ENCODE measurements at regions not wholly inside any gene's neighbourhood (a gene's known extent, or its start where the extent isn't known, plus 50 kb on each side); places are given as distances from the start of the nearest gene placed in this dataset.

- peaks cover 8% of the 10 kb centered on the region for H3K9me3 ChIP-seq (ENCODE audit: low read depth, low read length)
- H3K4me1 ChIP-seq (ENCODE audit: insufficient read depth, low read length), result no peaks in the 10 kb centered on the region
- H3K27me3 ChIP-seq (ENCODE audit: insufficient read depth, low read length), result no peaks in the 10 kb centered on the region
- H3K4me3 ChIP-seq (ENCODE audit: low read length), result no peak overlapping the region
Observed at GRCh38 chr2:343355-343754, 55.5 kb upstream of the ALKAL2 start.

- Histone ChIP-seq H3K27me3 (ENCODE audit: insufficient read depth, low read length) (no peaks in the 10 kb centered on the region), H3K4me1 (ENCODE audit: insufficient read depth, low read length) (no peaks in the 10 kb centered on the region), H3K4me3 (ENCODE audit: low read length) (no peak overlapping the region), H3K9me3 (ENCODE audit: low read depth, low read length) (peaks cover 10% of the 10 kb centered on the region)
Observed at GRCh38 chr2:341912-342311, 54.0 kb upstream of the ALKAL2 start.

GRCh38 chr2:341017-341542 lies 53.2 kb upstream of the ALKAL2 start:
- Histone ChIP-seq H3K4me1 (ENCODE audit: insufficient read depth, low read length) (no peaks in the 10 kb centered on the region), H3K27me3 (ENCODE audit: insufficient read depth, low read length) (no peaks in the 10 kb centered on the region), H3K9me3 (ENCODE audit: low read depth, low read length) (peaks cover 18% of the 10 kb centered on the region), H3K4me3 (ENCODE audit: low read length) (no peak overlapping the region)

Data from mononuclear cell (primary cell).